Mammary epithelial cell (primary cell): ENCODE measurements at regions not wholly inside any gene's neighbourhood (a gene's known extent, or its start where the extent isn't known, plus 50 kb on each side); places are given as distances from the start of the nearest gene placed in this dataset.

Experiments used
- CTCF ChIP-seq, 2 donors: IDR thresholded peaks in 1 of 2; conservative IDR thresholded peaks in 1 of 2; 2 replicates each; pipeline ENCODE4 v1.5.1; 2011 to 2012; ENCODE audit warnings: inconsistent platforms in 2 of 2, low read length in 2 of 2, mild to moderate bottlenecking in 2 of 2, control low read depth in 1 of 2, low read depth in 1 of 2; ENCODE audit not compliant: insufficient read depth in 1 of 2; ENCODE audit errors: extremely low read depth in 1 of 2
- EZH2 ChIP-seq: IDR thresholded peaks from 2 replicates; pipeline ENCODE4 v1.6.1; 2012; ENCODE audit warnings: low read length, inconsistent platforms, borderline replicate concordance

DNA sequence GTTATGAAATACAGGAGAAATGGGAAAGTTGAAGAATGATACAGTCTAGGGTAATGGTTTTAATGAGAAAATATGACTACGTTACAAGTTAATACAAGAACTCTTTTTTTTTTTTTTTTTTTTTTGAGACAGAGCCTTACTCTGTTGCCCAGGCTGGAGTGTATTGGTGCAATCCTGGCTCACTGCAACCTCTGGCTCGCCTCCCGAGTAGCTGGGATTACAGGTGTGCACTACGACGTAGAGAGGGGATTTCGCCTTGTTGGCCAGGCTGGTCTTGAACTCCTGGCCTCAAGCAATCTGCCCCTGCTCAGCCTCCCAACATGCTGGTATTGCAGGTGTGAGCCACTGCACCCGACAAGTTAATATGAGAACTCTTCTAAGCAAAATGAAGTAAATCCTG, 77.1 kb upstream of the SELENOP start:
- TF ChIP-seq CTCF (conservative IDR thresholded peaks at IDR 0.05 in 1 of 2, IDR thresholded peaks at IDR 0.05 in 1 of 2; ENCODE audit: extremely low read depth in 1 of 2, insufficient read depth in 1 of 2, low read depth in 1 of 2, low read length in 2 of 2) (no peak), EZH2 (no peak)
